ENCODE measurements at regions not wholly inside any gene's neighbourhood (a gene's known extent, or its start where the extent isn't known, plus 50 kb on each side); places are given as distances from the start of the nearest gene placed in this dataset.

GRCh38 chr3:120544361-120544760 lies 51.8 kb upstream of the NDUFB4 start:
- DNase-seq (ENCODE audit: low read depth) = no peak

GRCh38 chr3:120536642-120537041 lies 59.5 kb upstream of the NDUFB4 start:
- no peak for DNase-seq (ENCODE audit: low read depth)

DNA sequence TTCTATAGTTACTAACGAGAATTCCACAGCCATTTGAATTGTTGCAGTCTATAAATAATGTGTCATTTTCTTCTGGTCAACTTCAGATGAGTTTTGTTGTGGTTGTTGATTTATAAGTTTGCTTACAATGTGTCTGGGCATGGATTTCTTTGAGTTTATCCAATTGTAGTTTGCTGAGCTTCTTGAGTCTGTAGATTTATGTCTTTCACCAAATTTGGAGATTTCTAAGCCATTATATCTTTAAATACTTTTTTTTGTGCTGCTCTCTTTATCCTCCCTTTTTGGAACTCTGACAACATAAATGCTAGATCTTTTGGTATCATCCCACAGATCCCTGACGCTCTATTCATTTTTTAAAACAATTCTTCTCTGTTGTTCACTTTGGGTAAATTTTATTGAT lies 63.2 kb upstream of the NDUFB4 start:
- no peak for DNase-seq (ENCODE audit: low read depth)

DNA sequence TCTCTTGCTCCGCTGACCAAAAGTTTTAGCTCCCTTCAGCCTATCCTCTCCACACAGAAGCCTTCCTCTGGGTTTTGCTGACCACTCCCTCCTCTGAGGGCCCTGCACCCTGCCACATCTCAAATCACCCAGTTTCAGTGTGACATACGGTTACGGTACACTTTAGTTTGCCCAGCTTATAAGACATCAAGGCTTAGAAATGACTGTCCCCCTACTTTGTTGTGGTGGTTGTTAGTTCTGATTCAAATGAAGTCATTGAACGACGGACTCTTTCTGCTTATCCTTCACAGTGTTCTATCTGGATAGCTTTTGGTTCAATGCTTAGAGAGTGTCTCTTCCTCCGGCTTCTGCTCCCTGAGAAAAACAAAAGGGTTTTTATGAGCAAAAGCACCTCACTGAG lies 68.0 kb upstream of the NDUFB4 start:
- no peak for DNase-seq (ENCODE audit: low read depth)

DNA sequence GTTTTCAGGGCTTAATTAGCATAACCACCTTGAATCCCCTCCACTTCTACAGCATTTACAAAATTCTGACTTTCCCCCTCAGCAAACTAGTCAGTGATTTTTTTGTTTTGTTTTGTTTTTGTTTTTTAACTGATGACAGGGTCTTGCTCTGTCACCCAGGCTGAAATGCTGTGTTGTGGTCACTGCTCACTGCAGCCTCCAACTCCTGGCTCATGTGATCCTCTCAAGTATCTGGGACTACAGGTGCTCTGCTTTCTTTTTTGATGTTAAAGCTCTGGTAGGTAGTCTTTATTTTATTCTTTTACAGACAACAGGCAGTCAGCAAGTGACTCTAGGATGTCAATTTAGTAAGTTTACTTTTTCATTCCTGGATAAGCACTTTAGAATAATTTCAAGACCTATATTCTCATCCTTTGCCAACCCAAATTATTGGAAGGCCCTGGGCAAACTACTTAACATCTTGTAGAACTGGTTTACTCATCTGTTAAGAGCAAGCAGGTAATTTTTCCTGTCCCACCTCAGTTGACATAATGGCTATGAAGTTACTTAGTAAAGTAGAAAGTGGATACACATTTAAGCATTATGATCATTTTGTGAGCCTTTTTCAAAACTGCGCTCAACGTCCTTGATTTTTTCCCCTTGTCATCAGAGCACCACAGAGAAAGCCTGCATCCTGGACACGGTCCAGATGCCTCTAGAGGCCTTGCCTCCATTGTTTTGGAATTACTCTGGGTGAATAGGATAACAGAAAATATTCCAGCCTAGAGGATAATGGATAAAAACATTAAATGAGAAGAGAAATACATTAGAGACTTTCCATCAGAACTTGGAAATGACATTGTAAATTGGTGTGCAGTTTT lies 69.9 kb upstream of the NDUFB4 start:
- no peak for DNase-seq (ENCODE audit: low read depth)

- DNase-seq (ENCODE audit: low read depth) = peak; percentile 28
Observed at GRCh38 chr3:120524171-120524923, 71.8 kb upstream of the NDUFB4 start.

- no peak for DNase-seq (ENCODE audit: low read depth)
Observed at GRCh38 chr3:120516136-120516535, 65.3 kb upstream of the FSTL1 start.

GRCh38 chr3:120512655-120513054 lies 61.9 kb upstream of the FSTL1 start:
- no peak for DNase-seq (ENCODE audit: low read depth)

DNA sequence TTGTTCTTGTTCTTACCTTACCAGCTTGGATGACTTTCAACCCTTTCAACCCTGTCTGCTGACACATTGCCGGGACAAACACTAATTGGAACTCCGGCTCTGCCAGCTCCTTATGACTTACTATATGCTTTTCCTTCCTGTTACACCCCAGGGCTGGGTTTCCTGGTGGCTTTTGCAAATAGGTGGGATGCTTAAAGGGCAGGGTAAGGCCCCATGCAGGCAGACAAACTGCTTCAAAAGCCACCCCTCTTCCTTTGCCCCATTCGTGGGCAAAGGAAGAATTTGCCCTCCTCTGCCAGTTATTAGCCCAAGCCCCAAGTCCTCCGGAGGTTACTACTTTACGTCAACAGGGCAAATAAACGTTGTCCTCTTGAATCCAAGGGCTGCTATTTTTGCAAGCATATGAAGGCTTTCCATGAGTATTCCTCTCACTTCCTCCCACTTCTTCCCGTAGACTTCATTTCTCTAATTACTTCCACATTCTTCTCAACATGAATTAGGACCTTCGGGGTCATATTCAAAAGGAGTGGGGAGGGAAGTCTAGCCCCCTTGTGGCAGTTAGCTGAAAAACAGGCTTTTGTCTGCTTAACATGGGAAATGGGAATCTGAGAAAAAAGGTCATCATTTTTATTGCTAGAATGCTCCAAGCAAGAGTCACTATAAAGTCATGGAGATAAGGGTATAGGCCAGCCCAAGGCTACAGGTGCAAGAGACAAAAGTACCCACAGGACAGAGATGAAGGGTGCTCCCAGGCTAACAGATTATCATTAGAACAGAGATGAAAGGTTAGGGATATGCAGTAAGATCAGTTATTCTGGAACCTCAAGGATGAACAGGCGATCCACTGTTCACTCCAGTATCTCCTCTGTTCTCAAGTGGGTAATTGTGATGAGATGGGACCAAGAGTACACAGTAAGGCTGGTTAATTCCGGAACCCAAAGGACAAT lies 56.3 kb upstream of the FSTL1 start:
- peak; percentile 59 for DNase-seq (ENCODE audit: low read depth)

DNA sequence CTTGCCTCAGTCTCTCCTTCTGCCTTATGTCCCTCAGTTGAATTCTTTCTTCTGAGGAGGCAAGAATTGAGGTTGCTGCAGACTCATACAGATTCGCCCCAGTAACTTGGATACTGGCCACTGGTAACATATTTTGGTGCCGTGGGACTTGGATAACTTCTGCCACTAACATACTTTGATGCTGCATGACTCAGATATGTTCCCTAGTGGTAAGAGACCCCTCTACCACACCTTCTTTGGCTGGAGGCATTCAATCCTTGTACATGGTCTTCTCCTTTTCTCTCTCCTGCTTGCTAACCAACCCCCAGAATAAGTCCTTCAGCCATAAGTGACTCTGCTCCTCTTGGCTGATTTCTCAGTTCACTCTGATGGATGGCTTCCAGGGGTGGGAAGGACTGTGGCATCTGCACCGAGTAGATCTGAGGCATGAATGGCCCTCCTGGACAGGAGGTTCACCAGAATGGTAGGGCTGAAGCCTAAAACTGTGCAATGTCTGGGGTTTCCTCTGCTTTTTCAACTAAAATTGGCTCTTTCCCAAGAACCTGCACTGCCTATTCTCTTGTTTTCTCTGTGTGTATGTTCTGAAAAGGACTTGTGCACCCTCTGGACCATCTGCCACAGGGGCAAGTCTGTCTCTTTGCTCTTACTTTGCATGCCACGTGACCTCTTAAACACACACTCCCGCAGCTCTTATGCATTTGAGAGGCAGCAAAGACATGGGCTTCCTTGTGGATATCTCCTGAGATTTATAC lies 55.5 kb upstream of the FSTL1 start:
- DNase-seq (ENCODE audit: low read depth) = no peak

- no peak for DNase-seq (ENCODE audit: low read depth)
Observed at GRCh38 chr3:120503727-120504616, 53.2 kb upstream of the FSTL1 start.

GRCh38 chr3:120502116-120502515 lies 51.3 kb upstream of the FSTL1 start:
- no peak for DNase-seq (ENCODE audit: low read depth)

Measured in myocyte (in vitro differentiated cells).